Erythroblast (primary cell): ENCODE measurements at regions not wholly inside any gene's neighbourhood (a gene's known extent, or its start where the extent isn't known, plus 50 kb on each side); places are given as distances from the start of the nearest gene placed in this dataset.

ENCODE experiments used
- GATA1 ChIP-seq: IDR thresholded peaks from 2 replicates; pipeline ENCODE4 v1.6.1; 2011; ENCODE audit warnings: low read depth, mild to moderate bottlenecking, control low read depth, low read length, moderate library complexity
- POLR2A ChIP-seq: IDR thresholded peaks from 2 replicates; pipeline ENCODE4 v1.6.1; 2011; ENCODE audit warnings: mild to moderate bottlenecking, low read length

DNA sequence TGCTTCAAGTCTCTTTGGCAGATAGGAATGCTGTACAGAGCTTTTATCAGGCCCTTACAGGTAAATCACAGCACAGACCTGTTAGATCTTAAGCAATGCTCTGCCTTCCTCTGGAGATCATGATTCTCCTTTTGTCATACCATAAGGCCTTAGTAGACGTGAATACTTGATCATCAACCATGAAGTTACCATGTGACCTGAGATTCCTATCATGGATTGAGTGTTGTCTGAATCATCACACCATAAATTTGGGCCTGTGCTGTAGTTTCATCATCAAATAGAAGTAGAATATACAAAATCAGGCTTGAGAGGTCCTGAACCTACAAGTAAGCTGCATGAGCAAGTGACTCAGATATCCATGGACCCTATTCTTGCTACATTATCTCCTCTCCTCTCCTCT, 466.8 kb upstream of the INTU start:
- no peak for TF ChIP-seq GATA1
- TF ChIP-seq POLR2A, result no peak
